Natural killer cell (primary cell): ENCODE measurements at regions not wholly inside any gene's neighbourhood (a gene's known extent, or its start where the extent isn't known, plus 50 kb on each side); places are given as distances from the start of the nearest gene placed in this dataset.

Experiments
- ATAC-seq, 3 donors: fragments of 150-1000 bp in 2 of 3; fragments of 200-7000 bp in 1 of 3; cut with Tn5 transposase; 1 replicate in 1 of 3; 2 replicates in 2 of 3; pipeline ENCODE4 v1.10.0; 2021; ENCODE audit warnings: mild to moderate bottlenecking in 2 of 3, moderate library complexity in 2 of 3
- DNase-seq, 2 donors: peaks; one replicate each; pipeline versions ENCODE4 v3.0.0 to v3.0.0-alpha.2; 2013 to 2021; ENCODE audit warnings: mixed read lengths in 1 of 2
- H3K27ac ChIP-seq: one replicate; pipeline ENCODE4 v1.5.1; 2013; ENCODE audit warnings: mild to moderate bottlenecking, low read length
- H3K27me3 ChIP-seq: one replicate; pipeline ENCODE4 v1.6.1; 2013; ENCODE audit warnings: low read length; ENCODE audit not compliant: control insufficient read depth, insufficient read depth
- H3K36me3 ChIP-seq: one replicate; pipeline ENCODE4 v1.6.1; 2013; ENCODE audit warnings: low read length; ENCODE audit not compliant: control insufficient read depth, insufficient read depth
- H3K4me1 ChIP-seq: one replicate; pipeline ENCODE4 v1.6.1; 2013; ENCODE audit warnings: low read length; ENCODE audit not compliant: control insufficient read depth, insufficient read depth
- H3K4me3 ChIP-seq: one replicate; pipeline ENCODE4 v1.5.1; 2013; ENCODE audit warnings: low read length
- H3K9me3 ChIP-seq: one replicate; pipeline ENCODE4 v1.6.1; 2013; ENCODE audit warnings: low read length; ENCODE audit not compliant: control insufficient read depth, insufficient read depth
- H3K27ac Mint-ChIP-seq, 2 donors: one replicate each; pipeline ENCODE4 v1.8.0; 2022; ENCODE audit warnings: mild to moderate bottlenecking in 2 of 2, mixed read lengths in 2 of 2, moderate library complexity in 1 of 2
- H3K27me3 Mint-ChIP-seq, 2 donors: one replicate each; pipeline ENCODE4 v1.8.0; 2022; ENCODE audit warnings: low read depth in 2 of 2, mixed read lengths in 2 of 2
- H3K36me3 Mint-ChIP-seq: one replicate; pipeline ENCODE4 v1.8.0; 2022; ENCODE audit warnings: mixed read lengths
- H3K4me1 Mint-ChIP-seq, 2 donors: one replicate each; pipeline ENCODE4 v1.8.0; 2022; ENCODE audit warnings: mixed read lengths in 2 of 2
- H3K4me3 Mint-ChIP-seq: one replicate; pipeline ENCODE4 v1.8.0; 2022; ENCODE audit warnings: mild to moderate bottlenecking, moderate library complexity, mixed read lengths
- H3K9me3 Mint-ChIP-seq, 2 donors: one replicate each; pipeline ENCODE4 v1.8.0; 2022; ENCODE audit warnings: mixed read lengths in 2 of 2
- WGBS: methylation state at CpG from one replicate; pipeline ENCODE4 v1.1.7; 2013; ENCODE audit warnings: missing lambda C conversion rate; ENCODE audit not compliant: insufficient coverage; 5-methylcytosine and 5-hydroxymethylcytosine counted together
- intact Hi-C: fragments of 100-400 bp; cut with micrococcal nuclease; formaldehyde crosslinking; loops from one replicate; pipeline ENCODE4 v1.14.2; 2022
- TF ChIP-seq, protein P1 (sequence below): fragments of 200-600 bp; IDR thresholded peaks from one replicate; pipeline ENCODE4 v1.8.0; 2022; ENCODE audit warnings: antibody characterized with exemption

DNA sequence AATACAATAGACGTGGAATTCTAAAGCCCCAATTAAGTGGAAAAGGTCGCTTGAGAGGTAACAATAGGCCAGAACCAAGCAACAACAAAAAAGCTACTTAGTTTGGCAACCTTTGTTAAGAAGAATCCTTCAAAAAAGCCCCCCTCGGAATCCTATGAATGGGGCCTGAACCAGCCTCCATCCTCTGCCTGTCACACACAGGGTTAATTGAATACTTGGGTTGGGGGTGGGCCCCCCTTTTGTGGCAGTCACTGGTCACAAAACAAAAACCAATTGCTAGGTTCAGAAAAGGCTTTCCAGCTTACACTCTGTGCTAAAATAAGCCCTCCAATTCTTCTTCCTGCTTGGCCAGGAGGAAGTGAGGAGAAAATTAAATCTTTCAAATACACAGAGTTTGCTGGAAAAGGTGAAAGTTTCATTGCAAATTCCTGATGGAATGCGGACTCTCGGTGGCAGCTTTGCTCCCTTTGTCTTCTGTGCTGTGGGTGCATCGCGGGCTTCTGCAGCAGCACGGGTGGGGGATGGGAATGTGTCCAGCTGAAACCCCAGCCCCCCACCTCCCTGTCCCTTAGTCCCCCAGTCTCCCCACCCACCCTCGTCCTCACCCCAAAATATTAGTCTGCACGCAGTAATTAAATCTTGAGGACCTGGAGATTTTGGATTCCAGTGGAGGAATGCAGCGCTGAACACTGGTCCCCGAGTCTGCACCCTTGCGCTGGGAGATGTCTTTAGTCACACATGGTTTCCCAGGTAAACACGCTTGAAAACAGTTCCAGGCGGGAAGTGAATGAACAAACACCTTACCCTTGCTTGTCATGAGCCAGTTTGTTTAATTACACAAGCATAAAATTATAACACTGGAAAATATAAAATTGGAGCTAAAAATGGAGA is 254.3 kb downstream of the SOX11 start:
- H3K4me3 ChIP-seq = no peak overlapping the region
- H3K27ac ChIP-seq = no peak overlapping the region
- H3K9me3 ChIP-seq = peaks cover 3% of the 10 kb centered on the region
- DNase-seq = no peak
- Mint-ChIP-seq H3K4me3 (no peak overlapping the region), H3K27me3 (no peaks in the 10 kb centered on the region), H3K36me3 (no peaks in the 10 kb centered on the region), H3K27ac (no peak overlapping the region), H3K9me3 (peaks cover 16 to 17% of the 10 kb centered on the region in 2 donors), H3K4me1 (no peaks in the 10 kb centered on the region)
- TF ChIP-seq, protein P1, sequence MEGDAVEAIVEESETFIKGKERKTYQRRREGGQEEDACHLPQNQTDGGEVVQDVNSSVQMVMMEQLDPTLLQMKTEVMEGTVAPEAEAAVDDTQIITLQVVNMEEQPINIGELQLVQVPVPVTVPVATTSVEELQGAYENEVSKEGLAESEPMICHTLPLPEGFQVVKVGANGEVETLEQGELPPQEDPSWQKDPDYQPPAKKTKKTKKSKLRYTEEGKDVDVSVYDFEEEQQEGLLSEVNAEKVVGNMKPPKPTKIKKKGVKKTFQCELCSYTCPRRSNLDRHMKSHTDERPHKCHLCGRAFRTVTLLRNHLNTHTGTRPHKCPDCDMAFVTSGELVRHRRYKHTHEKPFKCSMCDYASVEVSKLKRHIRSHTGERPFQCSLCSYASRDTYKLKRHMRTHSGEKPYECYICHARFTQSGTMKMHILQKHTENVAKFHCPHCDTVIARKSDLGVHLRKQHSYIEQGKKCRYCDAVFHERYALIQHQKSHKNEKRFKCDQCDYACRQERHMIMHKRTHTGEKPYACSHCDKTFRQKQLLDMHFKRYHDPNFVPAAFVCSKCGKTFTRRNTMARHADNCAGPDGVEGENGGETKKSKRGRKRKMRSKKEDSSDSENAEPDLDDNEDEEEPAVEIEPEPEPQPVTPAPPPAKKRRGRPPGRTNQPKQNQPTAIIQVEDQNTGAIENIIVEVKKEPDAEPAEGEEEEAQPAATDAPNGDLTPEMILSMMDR = no peak
- H3K36me3 ChIP-seq = no peaks in the 10 kb centered on the region
- intact Hi-C loops = no loop called here
- H3K4me1 ChIP-seq = no peaks in the 10 kb centered on the region
- no peak for ATAC-seq
- WGBS = 84% methylated on average over 12 of the region's 15 CpGs
- H3K27me3 ChIP-seq = no peaks in the 10 kb centered on the region

DNA sequence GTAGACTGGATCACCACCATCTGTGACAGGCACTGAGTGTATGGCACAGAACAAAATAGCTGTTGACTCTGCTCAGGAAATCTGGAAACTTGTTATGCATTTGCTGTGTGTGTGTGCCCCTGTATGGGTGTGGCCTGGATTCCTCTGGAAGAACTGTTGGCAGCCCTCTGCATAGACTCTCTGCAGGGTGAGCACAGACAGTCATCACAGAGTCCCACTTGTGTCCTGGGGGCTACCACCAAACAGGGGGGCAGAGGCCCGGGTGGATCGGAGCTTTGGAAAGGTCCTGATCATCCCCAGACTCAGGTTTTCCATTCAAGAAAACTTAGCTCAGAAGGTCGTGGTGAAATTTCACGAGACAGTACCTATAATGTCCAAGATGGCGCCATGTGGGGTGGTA is 258.6 kb downstream of the SOX11 start:
- Mint-ChIP-seq H3K27me3 (no peaks in the 10 kb centered on the region), H3K4me1 (no peaks in the 10 kb centered on the region), H3K4me3 (no peak overlapping the region), H3K27ac (no peak overlapping the region), H3K36me3 (no peaks in the 10 kb centered on the region), H3K9me3 (peaks cover 13 to 21% of the 10 kb centered on the region in 2 donors)
- Histone ChIP-seq H3K36me3 (no peaks in the 10 kb centered on the region), H3K4me1 (no peaks in the 10 kb centered on the region), H3K27me3 (no peaks in the 10 kb centered on the region), H3K9me3 (peaks cover 8% of the 10 kb centered on the region), H3K4me3 (no peak overlapping the region), H3K27ac (no peak overlapping the region)
- no peak for DNase-seq
- intact Hi-C loops = no loop called here
- no peak for ATAC-seq
- TF ChIP-seq, protein P1 = no peak
- WGBS = 97% methylated on average over 5 of the region's 5 CpGs

DNA sequence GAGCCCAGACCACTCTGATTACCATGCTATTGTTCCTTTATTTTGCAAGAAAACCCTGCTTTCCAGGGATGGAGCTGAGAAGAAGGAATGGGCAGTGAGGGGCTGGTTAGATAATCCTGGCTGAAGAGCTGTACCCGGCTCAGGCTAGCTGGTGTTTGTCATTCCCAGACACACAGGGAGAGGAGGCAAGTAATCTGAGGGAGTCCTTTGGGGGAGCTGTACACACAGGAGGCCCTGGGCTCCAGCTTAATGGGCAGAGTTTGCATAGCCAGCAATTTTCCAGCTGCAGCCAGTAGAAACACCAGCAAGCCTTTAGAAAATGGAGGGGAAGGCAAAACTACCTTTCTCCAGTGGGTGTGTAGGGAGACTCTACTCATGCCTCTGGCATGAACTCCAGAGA is 259.3 kb downstream of the SOX11 start:
- Histone ChIP-seq H3K27me3 (no peaks in the 10 kb centered on the region), H3K36me3 (no peaks in the 10 kb centered on the region), H3K9me3 (peaks cover 8% of the 10 kb centered on the region), H3K4me3 (no peak overlapping the region), H3K4me1 (no peaks in the 10 kb centered on the region), H3K27ac (no peak overlapping the region)
- no peak for DNase-seq
- H3K27me3 Mint-ChIP-seq = no peaks in the 10 kb centered on the region
- no peaks in the 10 kb centered on the region for H3K36me3 Mint-ChIP-seq
- WGBS = 89% methylated on average over 1 of the region's 1 CpG
- no peak overlapping the region for H3K4me3 Mint-ChIP-seq
- ATAC-seq = no peak
- no peak overlapping the region for H3K27ac Mint-ChIP-seq
- peaks cover 15 to 23% of the 10 kb centered on the region in 2 donors for H3K9me3 Mint-ChIP-seq
- H3K4me1 Mint-ChIP-seq = no peaks in the 10 kb centered on the region
- intact Hi-C loops = no loop called here
- TF ChIP-seq, protein P1 = no peak

DNA sequence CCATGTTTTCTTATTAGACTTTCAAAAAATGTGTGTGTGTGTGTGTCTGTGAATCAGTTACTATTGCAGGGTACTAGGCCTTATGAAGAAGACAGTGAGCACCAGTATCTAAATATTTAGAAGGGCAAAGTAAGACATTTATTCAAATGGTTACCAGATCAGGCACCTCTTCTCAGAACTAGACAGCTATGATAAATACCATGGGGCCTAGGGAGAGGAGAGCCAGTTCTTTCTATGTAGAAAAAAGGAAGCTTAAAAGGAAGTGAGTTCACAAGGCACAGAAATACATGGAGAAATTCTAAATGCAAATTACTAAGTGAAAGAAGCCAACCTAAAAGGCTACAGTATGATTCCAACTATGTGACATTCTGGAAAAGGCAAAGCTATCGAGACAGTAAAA is 261.3 kb downstream of the SOX11 start:
- H3K36me3 Mint-ChIP-seq = no peaks in the 10 kb centered on the region
- Histone ChIP-seq H3K9me3 (peaks cover 8% of the 10 kb centered on the region), H3K36me3 (no peaks in the 10 kb centered on the region), H3K4me3 (no peak overlapping the region), H3K27ac (no peak overlapping the region), H3K27me3 (no peaks in the 10 kb centered on the region), H3K4me1 (no peaks in the 10 kb centered on the region)
- TF ChIP-seq, protein P1 = no peak
- intact Hi-C loops = no loop called here
- WGBS = 75% methylated on average over 1 of the region's 1 CpG
- no peaks in the 10 kb centered on the region for H3K4me1 Mint-ChIP-seq
- no peak overlapping the region for H3K4me3 Mint-ChIP-seq
- peaks cover 18 to 23% of the 10 kb centered on the region in 2 donors for H3K9me3 Mint-ChIP-seq
- H3K27ac Mint-ChIP-seq = no peak overlapping the region
- H3K27me3 Mint-ChIP-seq = no peaks in the 10 kb centered on the region
- DNase-seq (no peak), ATAC-seq (no peak)
